ENCODE measurements at regions not wholly inside any gene's neighbourhood (a gene's known extent, or its start where the extent isn't known, plus 50 kb on each side); places are given as distances from the start of the nearest gene placed in this dataset.

DNA sequence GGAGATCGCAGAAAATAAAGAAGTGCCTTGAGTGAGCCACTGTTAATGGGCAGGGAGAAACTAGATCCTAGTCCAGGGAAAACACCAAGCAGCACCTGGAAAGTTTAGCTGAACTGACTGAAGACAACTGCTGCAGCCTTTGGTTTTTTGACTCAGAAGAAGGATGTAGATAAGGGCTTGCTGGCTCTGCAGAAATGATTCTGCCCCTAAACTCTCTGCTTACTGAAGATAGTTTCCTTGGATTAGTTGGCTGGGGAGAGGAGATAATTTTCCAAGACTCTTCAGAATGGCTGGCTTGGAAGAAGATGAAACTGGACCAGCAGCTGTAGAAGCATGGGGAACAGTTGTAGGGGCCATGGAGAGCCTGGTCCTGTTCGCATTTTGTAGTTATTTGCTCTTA is 471.8 kb downstream of the KDM4C start:
- intact Hi-C loops (cut with DNase I; ENCODE audit: low total_unique reads) = no loop called here
- H3K36me3 ChIP-seq = no peaks in the 10 kb centered on the region
- TF ChIP-seq, protein P1, sequence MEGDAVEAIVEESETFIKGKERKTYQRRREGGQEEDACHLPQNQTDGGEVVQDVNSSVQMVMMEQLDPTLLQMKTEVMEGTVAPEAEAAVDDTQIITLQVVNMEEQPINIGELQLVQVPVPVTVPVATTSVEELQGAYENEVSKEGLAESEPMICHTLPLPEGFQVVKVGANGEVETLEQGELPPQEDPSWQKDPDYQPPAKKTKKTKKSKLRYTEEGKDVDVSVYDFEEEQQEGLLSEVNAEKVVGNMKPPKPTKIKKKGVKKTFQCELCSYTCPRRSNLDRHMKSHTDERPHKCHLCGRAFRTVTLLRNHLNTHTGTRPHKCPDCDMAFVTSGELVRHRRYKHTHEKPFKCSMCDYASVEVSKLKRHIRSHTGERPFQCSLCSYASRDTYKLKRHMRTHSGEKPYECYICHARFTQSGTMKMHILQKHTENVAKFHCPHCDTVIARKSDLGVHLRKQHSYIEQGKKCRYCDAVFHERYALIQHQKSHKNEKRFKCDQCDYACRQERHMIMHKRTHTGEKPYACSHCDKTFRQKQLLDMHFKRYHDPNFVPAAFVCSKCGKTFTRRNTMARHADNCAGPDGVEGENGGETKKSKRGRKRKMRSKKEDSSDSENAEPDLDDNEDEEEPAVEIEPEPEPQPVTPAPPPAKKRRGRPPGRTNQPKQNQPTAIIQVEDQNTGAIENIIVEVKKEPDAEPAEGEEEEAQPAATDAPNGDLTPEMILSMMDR (IDR thresholded peaks at IDR 0.05) = no peak
- H3K27ac ChIP-seq = no peak overlapping the region
- no peak for DNase-seq
- no peaks in the 10 kb centered on the region for H3K27me3 ChIP-seq
- H3K4me1 ChIP-seq = no peaks in the 10 kb centered on the region
- H3K9me3 ChIP-seq = no peaks in the 10 kb centered on the region
- H3K4me3 ChIP-seq = no peak overlapping the region

DNA sequence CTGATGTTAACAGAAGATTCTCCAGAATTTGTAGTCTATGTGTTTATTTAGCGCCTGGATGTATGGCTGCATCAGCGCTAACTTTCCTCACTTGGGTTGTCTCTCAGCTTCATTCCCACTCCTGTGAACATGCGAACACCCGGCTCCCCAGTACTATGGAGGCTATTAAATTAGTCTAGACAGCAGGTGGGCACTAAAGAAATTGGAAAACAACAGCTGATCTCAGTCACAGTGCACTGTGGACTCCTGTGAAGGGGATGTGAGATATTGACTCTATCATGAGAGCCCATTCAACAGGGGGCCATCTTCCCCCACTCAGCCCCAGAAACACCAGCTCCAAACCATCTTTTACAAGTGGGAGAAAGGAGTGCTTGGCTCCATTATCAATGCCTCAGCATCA is 471.0 kb downstream of the KDM4C start:
- no peaks in the 10 kb centered on the region for H3K9me3 ChIP-seq
- no peak overlapping the region for H3K4me3 ChIP-seq
- no peaks in the 10 kb centered on the region for H3K36me3 ChIP-seq
- DNase-seq = no peak
- no peaks in the 10 kb centered on the region for H3K4me1 ChIP-seq
- no peak overlapping the region for H3K27ac ChIP-seq
- TF ChIP-seq, protein P1 (IDR thresholded peaks at IDR 0.05) = no peak
- no peaks in the 10 kb centered on the region for H3K27me3 ChIP-seq
- intact Hi-C loops (cut with DNase I; ENCODE audit: low total_unique reads) = no loop called here

GRCh38 chr9:7227951-7228350 is 470.2 kb downstream of the KDM4C start:
- TF ChIP-seq, protein P1 (IDR thresholded peaks at IDR 0.05) = no peak
- Histone ChIP-seq H3K36me3 (no peaks in the 10 kb centered on the region), H3K4me1 (no peaks in the 10 kb centered on the region), H3K9me3 (no peaks in the 10 kb centered on the region), H3K4me3 (no peak overlapping the region), H3K27me3 (no peaks in the 10 kb centered on the region), H3K27ac (no peak overlapping the region)
- DNase-seq = no peak
- intact Hi-C loops (cut with DNase I; ENCODE audit: low total_unique reads) = no loop called here

GRCh38 chr9:7226007-7226640 is 468.4 kb downstream of the KDM4C start:
- Histone ChIP-seq H3K27me3 (no peaks in the 10 kb centered on the region), H3K36me3 (no peaks in the 10 kb centered on the region), H3K4me1 (no peaks in the 10 kb centered on the region), H3K4me3 (no peak overlapping the region), H3K9me3 (no peaks in the 10 kb centered on the region), H3K27ac (no peak overlapping the region)
- DNase-seq = no peak
- intact Hi-C loops (cut with DNase I; ENCODE audit: low total_unique reads) = no loop called here
- TF ChIP-seq, protein P1 (IDR thresholded peaks at IDR 0.05) = no peak

Data from tibial artery (tissue), 4 donors.